MCF 10A (cell line): ENCODE measurements at regions not wholly inside any gene's neighbourhood (a gene's known extent, or its start where the extent isn't known, plus 50 kb on each side); places are given as distances from the start of the nearest gene placed in this dataset.
A peak's percentile ranks its signal among the peaks of the same experiment; 100 is the strongest.

Experiments
- BruUV-seq: library from RNA; stranded (reverse); fragments of 400-500 nt; replicated peaks from 2 replicates; lab custom pipeline; 2021; lab: Mats Ljungman, UMichigan
- CTCF ChIA-PET: fragments of 300-600 bp; sonication (Branson Sonifier 250); formaldehyde crosslinking; extraction: SDS; loops from one replicate; lab custom pipeline; 2021; ENCODE audit warnings: antibody characterized with exemption, inconsistent platforms; lab: Yijun Ruan, JAX
- POLR2A ChIA-PET: fragments of 300-600, 350-650 bp; sonication (Branson Sonifier 250); formaldehyde crosslinking; extraction: SDS; loops from one replicate; lab custom pipeline; 2020; ENCODE audit warnings: antibody characterized with exemption, inconsistent platforms; lab: Yijun Ruan, JAX
- DNase-seq: peaks from one replicate; pipeline ENCODE4 v3.0.0-alpha.2; 2018; ENCODE audit not compliant: unreplicated experiment
- H3K27ac Mint-ChIP-seq: one replicate; pipeline ENCODE4 v1.8.0; 2022; ENCODE audit warnings: mild to moderate bottlenecking, low read depth, mixed read lengths; ENCODE audit not compliant: unreplicated experiment
- H3K27me3 Mint-ChIP-seq: one replicate; pipeline ENCODE4 v1.8.0; 2022; ENCODE audit warnings: mixed read lengths; ENCODE audit not compliant: insufficient read depth, unreplicated experiment
- H3K36me3 Mint-ChIP-seq: one replicate; pipeline ENCODE4 v1.8.0; 2022; ENCODE audit warnings: mild to moderate bottlenecking, moderate library complexity, mixed read lengths; ENCODE audit not compliant: insufficient read depth, unreplicated experiment
- H3K4me1 Mint-ChIP-seq: one replicate; pipeline ENCODE4 v1.8.0; 2022; ENCODE audit warnings: mixed read lengths; ENCODE audit not compliant: insufficient read depth, unreplicated experiment
- H3K4me3 Mint-ChIP-seq: one replicate; pipeline ENCODE4 v1.8.0; 2022; ENCODE audit warnings: mild to moderate bottlenecking, moderate library complexity, mixed read lengths; ENCODE audit not compliant: unreplicated experiment
- H3K9me3 Mint-ChIP-seq: one replicate; pipeline ENCODE4 v1.8.0; 2022; ENCODE audit warnings: mixed read lengths; ENCODE audit not compliant: unreplicated experiment
- CTCF ChIP-seq: fragments of 200-600 bp; IDR thresholded peaks from one replicate; pipeline ENCODE4 v1.8.0; 2022; ENCODE audit warnings: antibody characterized with exemption, mild to moderate bottlenecking; ENCODE audit not compliant: unreplicated experiment
- intact Hi-C: fragments of 100-400 bp; cut with micrococcal nuclease; formaldehyde crosslinking; loops from 2 replicates; pipeline ENCODE4 v1.14.1; 2022

GRCh38 chr1:216833509-216833908 lies 110.3 kb upstream of the ESRRG start:
- Mint-ChIP-seq H3K27me3 (no peaks in the 10 kb centered on the region), H3K9me3 (no peaks in the 10 kb centered on the region), H3K27ac (no peak overlapping the region), H3K4me3 (no peak overlapping the region), H3K36me3 (no peaks in the 10 kb centered on the region), H3K4me1 (no peaks in the 10 kb centered on the region)
- no peak for TF ChIP-seq CTCF
- no TSS peak for BruUV-seq
- CTCF ChIA-PET: interaction anchor here (0.7 to 1.4 kb wide), 4 partner anchors 11 to 1211 kb away, joined by 3 to 4 read pairs (median 4); no protein-coding TSS in a partner anchor
- no peak for DNase-seq
- POLR2A ChIA-PET: no interaction called here
- intact Hi-C loops: no loop called here

GRCh38 chr1:216832192-216832591 lies 109.0 kb upstream of the ESRRG start:
- POLR2A ChIA-PET: interaction anchor here (0.5 to 0.7 kb wide), 2 partner anchors 566 to 600 kb away, joined by 3 to 4 read pairs; no protein-coding TSS in a partner anchor

GRCh38 chr1:216830424-216831210 lies 107.4 kb upstream of the ESRRG start:
- POLR2A ChIA-PET: interaction anchor here (0.6 kb wide), 1 partner anchor 512 kb away, joined by 3 read pairs; no protein-coding TSS in a partner anchor

More at GRCh38 chr1:216832192-216832591, 109.0 kb upstream of the ESRRG start:
- Mint-ChIP-seq H3K27ac (no peak overlapping the region), H3K9me3 (no peaks in the 10 kb centered on the region), H3K4me1 (no peaks in the 10 kb centered on the region), H3K27me3 (no peaks in the 10 kb centered on the region), H3K4me3 (no peak overlapping the region), H3K36me3 (no peaks in the 10 kb centered on the region)
- CTCF ChIA-PET: interaction anchor here (0.6 to 1.4 kb wide), 8 partner anchors 9 to 1339 kb away, joined by 3 to 4 read pairs (median 3); no protein-coding TSS in a partner anchor
- intact Hi-C loops: no loop called here
- BruUV-seq: no TSS peak
- peak; percentile 36 for DNase-seq
- peak; percentile 10 for TF ChIP-seq CTCF

More at GRCh38 chr1:216830424-216831210, 107.4 kb upstream of the ESRRG start:
- no peaks in the 10 kb centered on the region for H3K4me1 Mint-ChIP-seq
- CTCF ChIA-PET: interaction anchor here (0.6 to 0.9 kb wide), 4 partner anchors 13 to 711 kb away, joined by 3 to 4 read pairs (median 3); no protein-coding TSS in a partner anchor
- no peaks in the 10 kb centered on the region for H3K27me3 Mint-ChIP-seq
- no peak for DNase-seq
- no peak overlapping the region for H3K27ac Mint-ChIP-seq
- no peak overlapping the region for H3K4me3 Mint-ChIP-seq
- H3K36me3 Mint-ChIP-seq: no peaks in the 10 kb centered on the region
- no peak for TF ChIP-seq CTCF
- intact Hi-C loops: no loop called here
- no TSS peak for BruUV-seq
- H3K9me3 Mint-ChIP-seq: no peaks in the 10 kb centered on the region
